Cerebellar nuclear complex (tissue), 1 donor: ENCODE measurements at regions not wholly inside any gene's neighbourhood (a gene's known extent, or its start where the extent isn't known, plus 50 kb on each side); places are given as distances from the start of the nearest gene placed in this dataset.

Experiments used
- DNase-seq, 2 experiments: peaks; one replicate each; lab custom pipeline; 2025; lab: John Stamatoyannopoulos, UW

DNA sequence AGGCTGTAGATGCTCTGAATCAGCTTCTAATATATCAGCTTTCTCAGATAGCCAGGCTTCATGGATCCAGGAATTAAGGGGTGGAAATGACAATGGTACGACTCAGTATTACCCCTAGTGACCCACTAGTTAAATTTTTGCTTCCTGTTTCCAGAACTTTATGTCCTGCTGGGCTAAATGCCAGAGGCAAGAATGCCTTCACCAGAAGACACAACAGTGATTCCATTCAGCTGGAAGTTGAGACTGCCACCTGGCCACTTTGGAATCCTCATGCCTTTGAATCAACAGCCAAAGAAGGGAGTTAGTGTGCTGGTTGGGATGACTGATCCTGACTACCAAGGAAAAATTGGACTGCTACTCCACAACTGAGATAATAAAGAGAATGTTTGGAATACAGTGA is 239.1 kb downstream of the ASXL3 start:
- DNase-seq: no peak

DNA sequence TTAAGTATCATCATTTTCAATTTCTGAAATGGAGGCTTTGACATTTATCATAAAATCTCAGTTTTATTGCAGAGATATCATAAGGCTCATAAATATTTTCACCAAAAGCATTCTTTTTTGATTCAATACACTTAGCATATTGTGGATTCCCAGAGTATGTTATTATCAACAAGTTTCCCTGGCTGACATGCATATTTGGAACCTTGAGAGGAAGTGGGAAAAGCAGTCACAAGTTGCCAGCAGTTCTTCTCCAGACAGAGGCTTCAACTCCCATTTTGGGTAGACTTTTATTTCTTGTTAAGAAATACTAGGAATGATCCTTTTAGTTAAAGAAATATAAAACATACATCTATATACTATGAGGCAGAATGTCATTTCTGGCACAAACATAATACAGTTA is 236.5 kb downstream of the ASXL3 start:
- no peak for DNase-seq

DNA sequence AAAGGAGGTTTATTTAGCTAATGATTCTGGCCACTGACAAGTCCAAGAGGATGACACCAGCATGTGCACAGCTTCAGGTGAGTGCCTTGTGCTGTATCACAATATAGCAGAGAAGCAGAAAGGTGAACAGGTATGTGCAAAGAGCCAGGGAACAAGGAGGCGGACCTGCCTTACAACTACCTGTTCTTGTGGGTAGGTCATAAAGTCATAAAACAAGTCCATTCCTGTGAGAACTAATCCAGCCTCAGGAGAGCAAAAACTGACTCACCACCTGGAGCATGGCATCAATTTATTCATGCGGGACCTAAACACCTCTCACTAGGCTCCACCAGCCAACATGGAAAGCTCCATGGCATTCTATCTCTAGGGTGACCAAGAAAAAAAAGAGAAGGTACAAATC is 234.2 kb downstream of the ASXL3 start:
- no peak for DNase-seq

DNA sequence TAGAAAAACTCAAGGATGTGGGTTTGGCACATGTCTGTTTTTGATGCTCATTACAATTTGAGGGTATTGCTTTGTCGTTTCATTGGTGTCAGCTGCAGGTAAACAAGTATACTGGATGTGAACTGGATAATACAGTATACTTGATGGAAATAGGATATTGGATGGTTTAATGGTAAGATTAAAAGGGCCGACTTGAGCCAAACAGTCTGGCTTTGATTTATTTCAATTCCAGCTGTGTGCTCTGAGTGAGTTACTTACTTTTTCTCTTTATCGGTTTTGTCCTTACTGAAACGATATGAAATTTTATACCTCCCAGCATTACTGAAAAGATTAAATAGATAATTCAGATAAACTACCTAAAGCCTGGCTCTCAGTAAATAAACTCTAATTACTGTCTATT is 227.6 kb downstream of the ASXL3 start:
- no peak for DNase-seq

DNA sequence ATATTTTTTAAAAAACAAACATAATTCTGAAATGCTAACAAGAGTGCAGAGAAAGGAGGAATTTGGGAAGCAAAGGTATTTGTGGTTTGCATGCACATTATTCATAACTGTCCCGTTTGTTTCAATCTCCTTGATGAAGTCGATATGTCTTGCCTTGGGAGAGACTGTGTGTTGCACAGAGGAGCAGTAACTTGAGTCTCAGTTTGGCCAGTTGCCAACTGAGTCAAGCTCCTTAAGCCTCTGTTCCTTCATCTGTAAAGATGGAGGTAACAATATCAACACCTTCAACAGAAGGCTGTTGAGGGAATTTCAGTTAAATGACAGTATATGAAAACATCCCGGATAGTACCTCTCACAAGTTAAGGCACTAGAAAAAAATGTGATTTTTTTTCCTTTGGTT is 226.2 kb downstream of the ASXL3 start:
- no peak for DNase-seq

DNA sequence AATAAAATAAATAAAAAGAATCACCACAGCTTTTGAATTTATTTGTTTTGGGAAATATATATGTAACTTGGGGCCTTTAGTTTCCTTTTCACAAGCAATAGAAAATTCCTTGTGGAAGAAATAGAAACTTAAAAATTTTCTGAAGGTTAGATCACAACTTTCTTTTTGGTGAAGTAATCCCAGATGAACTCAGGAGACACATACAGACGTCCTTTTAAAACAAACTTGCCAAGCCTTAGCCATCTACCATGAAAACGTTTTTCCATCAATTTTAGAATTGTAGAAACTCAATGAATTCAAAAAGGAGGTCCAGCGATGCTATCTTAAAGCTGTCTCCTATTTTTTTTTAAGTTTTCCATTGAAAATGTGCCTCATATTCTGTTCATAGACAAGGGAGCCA is 225.6 kb downstream of the ASXL3 start:
- DNase-seq: no peak

DNA sequence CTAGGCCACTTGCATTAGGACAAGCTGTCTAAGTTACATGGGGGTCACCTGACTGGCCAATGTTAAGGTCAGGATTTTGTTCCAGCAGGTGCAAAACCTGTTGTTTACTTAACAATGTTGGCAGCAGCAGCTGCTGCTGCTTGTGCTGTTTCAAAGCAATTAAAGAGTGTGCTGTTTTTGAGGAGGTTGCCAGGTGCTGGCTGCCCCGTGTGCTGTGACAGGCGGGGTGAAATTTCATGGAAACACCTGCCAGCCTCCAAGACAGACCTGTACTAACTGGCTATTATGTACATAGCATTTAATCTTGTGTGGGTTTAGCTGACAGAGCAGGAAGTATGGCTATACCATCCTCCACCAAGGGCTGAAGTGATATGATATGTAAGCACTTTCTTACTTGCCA is 224.9 kb downstream of the ASXL3 start:
- DNase-seq: no peak
